ENCODE measurements at regions not wholly inside any gene's neighbourhood (a gene's known extent, or its start where the extent isn't known, plus 50 kb on each side); places are given as distances from the start of the nearest gene placed in this dataset.

GRCh38 chr2:198321522-198322088 is 517.2 kb downstream of the PLCL1 start:
- Histone ChIP-seq H3K4me3 (ENCODE audit: low read depth, low read length) (no peak overlapping the region), H3K36me3 (ENCODE audit: control insufficient read depth, insufficient read depth, low read length) (no peaks in the 10 kb centered on the region), H3K27me3 (ENCODE audit: control insufficient read depth, insufficient read depth, low read length) (no peaks in the 10 kb centered on the region; the same call in 1 of the 2 replicates)
- ChIA-PET CTCF (interaction anchor here (0.6 to 1.5 kb wide), 5 partner anchors 12 to 1162 kb away, joined by 3 to 5 read pairs (median 3); no protein-coding TSS in a partner anchor), POLR2A (no interaction called here)
- no peak for TF ChIP-seq CTCF (IDR thresholded peaks at IDR 0.05; ENCODE audit: insufficient read depth, low read depth, low read length)
- no peak for DNase-seq (ENCODE audit: low read depth)

- no peak for DNase-seq (ENCODE audit: low read depth)
- ChIA-PET POLR2A (no interaction called here), CTCF (interaction anchor here (10.1 kb wide), 1 partner anchor 1168 kb away, joined by 185 read pairs; no protein-coding TSS in a partner anchor)
- no peaks in the 10 kb centered on the region for H3K36me3 ChIP-seq (ENCODE audit: control insufficient read depth, insufficient read depth, low read length)
- H3K4me3 ChIP-seq (ENCODE audit: low read depth, low read length), result no peak overlapping the region
- no peak for TF ChIP-seq CTCF (IDR thresholded peaks at IDR 0.05; ENCODE audit: insufficient read depth, low read depth, low read length)
- H3K27me3 ChIP-seq (ENCODE audit: control insufficient read depth, insufficient read depth, low read length), result peaks cover 1% of the 10 kb centered on the region; the same call in 1 of the 2 replicates
Measured at GRCh38 chr2:198316852-198317396, 512.5 kb downstream of the PLCL1 start.

DNA sequence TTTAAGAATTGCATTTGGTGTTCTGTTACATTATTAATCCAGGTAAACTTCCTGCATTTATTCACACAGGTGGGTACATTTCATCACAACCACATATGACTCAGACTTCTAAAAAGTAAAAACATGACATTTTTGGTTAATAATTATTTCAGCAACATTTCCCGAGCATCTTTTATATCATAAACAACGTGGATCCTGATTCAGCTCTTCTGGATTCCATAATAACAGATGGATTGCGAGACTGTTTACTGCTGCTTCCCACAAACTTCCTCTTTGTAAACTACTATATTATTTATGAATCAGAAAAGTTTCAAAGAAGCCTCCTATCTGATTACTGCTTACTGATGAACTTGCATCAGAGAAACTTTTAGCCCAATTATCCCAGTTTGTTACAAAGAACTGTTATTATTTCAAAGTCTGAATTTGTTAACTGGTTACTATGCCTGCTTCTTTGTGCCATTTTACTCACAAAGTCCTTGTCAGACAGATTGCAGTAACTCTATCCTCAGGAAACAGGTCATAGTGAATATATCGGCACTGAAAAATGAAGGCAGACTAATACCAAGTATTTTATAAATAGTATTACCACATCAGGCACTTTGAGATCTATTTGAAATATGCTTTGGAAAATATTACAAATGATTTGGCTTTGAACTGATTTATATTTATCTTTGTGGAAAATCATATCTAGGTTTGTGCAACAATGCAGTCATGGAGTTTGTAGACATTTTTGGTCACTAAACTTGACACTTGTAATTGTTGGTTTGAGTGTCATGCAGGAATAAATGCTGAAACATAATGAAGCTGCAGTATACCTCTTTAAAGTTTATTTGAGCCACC is 511.6 kb downstream of the PLCL1 start:
- H3K4me3 ChIP-seq (ENCODE audit: low read depth, low read length), result no peak overlapping the region
- POLR2A ChIA-PET, result no interaction called here
- DNase-seq (ENCODE audit: low read depth), result no peak
- H3K36me3 ChIP-seq (ENCODE audit: control insufficient read depth, insufficient read depth, low read length), result no peaks in the 10 kb centered on the region
- peaks cover 1% of the 10 kb centered on the region; the same call in 1 of the 2 replicates for H3K27me3 ChIP-seq (ENCODE audit: control insufficient read depth, insufficient read depth, low read length)
- CTCF ChIA-PET, result interaction anchor here (2.3 to 10.1 kb wide), 3 partner anchors 18 to 1424 kb away, joined by 9 to 185 read pairs (median 34); no protein-coding TSS in a partner anchor
- TF ChIP-seq CTCF (IDR thresholded peaks at IDR 0.05; ENCODE audit: insufficient read depth, low read depth, low read length), result no peak

GRCh38 chr2:198314559-198315153 is 510.3 kb downstream of the PLCL1 start:
- H3K27me3 ChIP-seq (ENCODE audit: control insufficient read depth, insufficient read depth, low read length), result peaks cover 1% of the 10 kb centered on the region; the same call in 1 of the 2 replicates
- POLR2A ChIA-PET, result interaction anchor here (0.6 kb wide), 1 partner anchor 1149 kb away, joined by 4 read pairs; no protein-coding TSS in a partner anchor

More at GRCh38 chr2:198314559-198315153, 510.3 kb downstream of the PLCL1 start:
- TF ChIP-seq CTCF (IDR thresholded peaks at IDR 0.05; ENCODE audit: insufficient read depth, low read depth, low read length), result peak; percentile 75
- DNase-seq (ENCODE audit: low read depth), result no peak
- CTCF ChIA-PET, result interaction anchor here (0.6 to 10.1 kb wide), 15 partner anchors 9 to 1550 kb away, joined by 3 to 185 read pairs (median 4); no protein-coding TSS in a partner anchor
- Histone ChIP-seq H3K36me3 (ENCODE audit: control insufficient read depth, insufficient read depth, low read length) (no peaks in the 10 kb centered on the region), H3K4me3 (ENCODE audit: low read depth, low read length) (no peak overlapping the region)
